ENCODE measurements at regions not wholly inside any gene's neighbourhood (a gene's known extent, or its start where the extent isn't known, plus 50 kb on each side); places are given as distances from the start of the nearest gene placed in this dataset.
A peak's percentile ranks its signal among the peaks of the same experiment; 100 is the strongest.

- no peak for TF ChIP-seq CTCF (IDR thresholded peaks at IDR 0.05; ENCODE audit: low read depth, low read length, missing control alignments)
- H3K4me3 ChIP-seq (ENCODE audit: low read depth, low read length): no peak overlapping the region
- DNase-seq (ENCODE audit: low read depth): no peak
- in situ Hi-C loops (cut with HindIII; ENCODE audit: low sequenced_read_pairs): no loop called here
Measured at GRCh38 chr9:2565676-2566340, 55.8 kb upstream of the VLDLR start.

- H3K4me3 ChIP-seq (ENCODE audit: low read depth, low read length): no peak overlapping the region
- in situ Hi-C loops (cut with HindIII; ENCODE audit: low sequenced_read_pairs): no loop called here
- TF ChIP-seq CTCF (IDR thresholded peaks at IDR 0.05; ENCODE audit: low read depth, low read length, missing control alignments): no peak
- no peak for DNase-seq (ENCODE audit: low read depth)
Measured at GRCh38 chr9:2567922-2568321, 53.7 kb upstream of the VLDLR start.

GRCh38 chr9:2568689-2569088 lies 52.9 kb upstream of the VLDLR start:
- no peak for TF ChIP-seq CTCF (IDR thresholded peaks at IDR 0.05; ENCODE audit: low read depth, low read length, missing control alignments)
- in situ Hi-C loops (cut with HindIII; ENCODE audit: low sequenced_read_pairs): no loop called here
- H3K4me3 ChIP-seq (ENCODE audit: low read depth, low read length): no peak overlapping the region
- no peak for DNase-seq (ENCODE audit: low read depth)

DNA sequence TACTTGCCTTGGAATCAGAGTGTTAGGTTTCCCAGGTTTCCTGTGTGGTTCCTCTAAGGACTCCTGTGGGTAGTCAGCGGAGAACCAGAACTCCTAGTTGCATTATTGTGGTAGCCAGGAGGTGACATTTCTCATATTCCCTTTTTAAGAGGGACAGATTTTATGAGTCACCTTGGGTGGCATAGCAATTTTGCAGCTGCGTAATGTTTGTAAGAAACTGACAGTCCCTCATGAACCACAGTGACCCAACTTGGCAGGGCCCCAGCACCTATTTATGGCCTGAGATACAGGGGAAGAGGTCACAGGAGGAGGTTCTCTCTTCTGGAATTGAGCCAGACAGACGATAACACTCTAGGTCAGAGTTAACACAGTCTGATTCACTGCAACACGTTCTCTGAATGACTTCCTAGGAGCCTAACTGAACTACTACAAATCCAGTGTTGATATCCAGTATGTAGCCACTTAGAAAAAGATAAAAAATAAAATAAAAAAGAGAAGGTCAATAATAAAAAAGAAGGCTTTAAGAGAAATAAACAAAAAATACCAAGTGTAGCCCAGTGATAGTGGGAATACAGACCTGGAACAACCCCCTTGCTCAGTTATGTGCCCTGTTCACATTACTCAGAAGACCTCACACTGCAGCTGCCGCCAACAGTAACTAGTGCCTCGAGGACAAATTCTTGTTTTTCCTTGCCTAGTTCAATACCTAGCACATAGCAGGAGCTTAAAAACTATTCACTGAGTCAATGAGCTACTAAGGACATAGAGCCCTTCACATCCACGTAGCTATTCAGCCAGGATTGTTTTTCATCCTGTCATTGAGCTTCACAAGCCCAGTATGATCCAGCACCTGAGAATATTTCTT lies 50.7 kb upstream of the VLDLR start:
- in situ Hi-C loops (cut with HindIII; ENCODE audit: low sequenced_read_pairs): no loop called here
- H3K4me3 ChIP-seq (ENCODE audit: low read depth, low read length): no peak overlapping the region
- TF ChIP-seq CTCF (IDR thresholded peaks at IDR 0.05; ENCODE audit: low read depth, low read length, missing control alignments): no peak
- peak; percentile 48 for DNase-seq (ENCODE audit: low read depth)

Measured in astrocyte of the cerebellum (primary cell).